H1 (cell line): ENCODE measurements at regions not wholly inside any gene's neighbourhood (a gene's known extent, or its start where the extent isn't known, plus 50 kb on each side); places are given as distances from the start of the nearest gene placed in this dataset.

Experiments used
- CTCF ChIA-PET: fragments of 300-600 bp; sonication (Branson Sonifier 250); formaldehyde crosslinking; loops from one replicate; lab custom pipeline; 2021; ENCODE audit not compliant: partially characterized antibody; lab: Charles Lee
- POLR2A ChIA-PET: fragments of 300-600 bp; sonication (Branson Sonifier 250); formaldehyde crosslinking; loops from one replicate; lab custom pipeline; 2021; ENCODE audit warnings: inconsistent platforms; ENCODE audit not compliant: partially characterized antibody; lab: Charles Lee
- DNase-seq, 2 experiments: peaks; one replicate each; pipeline versions ENCODE4 v3.0.0 to v3.0.0-alpha.2; 2010 to 2022; ENCODE audit warnings: low spot score in 2 of 2, low read depth in 1 of 2, mixed read lengths in 1 of 2
- FAIRE-seq: peaks from 2 replicates; lab custom pipeline; 2011; peaks lifted over from hg19 to GRCh38; lab: Jason Lieb, UNC
- H2AFZ ChIP-seq: 2 replicates; pipeline ENCODE4 v1.8.1; 2012; ENCODE audit warnings: low read length, inconsistent platforms
- H2AK5ac ChIP-seq: 2 replicates; pipeline ENCODE4 v1.6.1; 2013; ENCODE audit warnings: low read depth, low read length
- H2BK120ac ChIP-seq: replicated peaks from 2 replicates; pipeline ENCODE3; 2013; ENCODE audit warnings: low read depth, low read length, inconsistent platforms
- H2BK12ac ChIP-seq: 2 replicates; pipeline ENCODE4 v1.6.1; 2013; ENCODE audit warnings: low read depth, low read length
- H2BK15ac ChIP-seq: 2 replicates; pipeline ENCODE4 v1.6.1; 2013; ENCODE audit warnings: low read length
- H2BK20ac ChIP-seq: 2 replicates; pipeline ENCODE4 v1.6.1; 2013; ENCODE audit warnings: low read length
- H2BK5ac ChIP-seq: 2 replicates; pipeline ENCODE4 v1.6.1; 2013; ENCODE audit warnings: low read depth, low read length
- H3K14ac ChIP-seq: 2 replicates; pipeline ENCODE4 v1.6.1; 2013; ENCODE audit warnings: inconsistent platforms; ENCODE audit not compliant: insufficient read length
- H3K18ac ChIP-seq: 2 replicates; pipeline ENCODE4 v1.6.1; 2013; ENCODE audit warnings: low read length; ENCODE audit errors: extremely low read depth
- H3K23ac ChIP-seq: 2 replicates; pipeline ENCODE4 v1.6.1; 2013; ENCODE audit warnings: inconsistent platforms; ENCODE audit not compliant: insufficient read length
- H3K23me2 ChIP-seq: 2 replicates; pipeline ENCODE4 v1.6.1; 2013; ENCODE audit warnings: low read depth, low read length
- H3K27ac ChIP-seq: 2 replicates; pipeline ENCODE4 v1.6.1; 2011; ENCODE audit warnings: low read depth, low read length, inconsistent platforms
- H3K27me3 ChIP-seq, 4 experiments: replicated peaks in 1 of 4; 1 replicate in 1 of 4; 2 replicates in 3 of 4; pipeline versions ENCODE4 v1.6.1 to v1.8.1; 2011 to 2013; ENCODE audit warnings: low read length in 3 of 4, mild to moderate bottlenecking in 3 of 4, inconsistent platforms in 2 of 4, mixed read lengths in 2 of 4, moderate library complexity in 1 of 4; ENCODE audit not compliant: control insufficient read depth in 3 of 4, insufficient read depth in 3 of 4; ENCODE audit errors: extremely low read depth in 1 of 4
- H3K36me3 ChIP-seq, 4 experiments: 2 replicates each; pipeline versions ENCODE4 v1.6.1 to v1.8.1; 2011 to 2013; ENCODE audit warnings: mild to moderate bottlenecking in 4 of 4, low read length in 3 of 4, moderate library complexity in 2 of 4, control low read depth in 1 of 4, inconsistent platforms in 1 of 4; ENCODE audit not compliant: insufficient read depth in 4 of 4, control insufficient read depth in 2 of 4
- H3K4ac ChIP-seq: replicated peaks from 2 replicates; pipeline ENCODE3; 2013; ENCODE audit warnings: low read length, low read depth, mixed read lengths, inconsistent platforms; ENCODE audit not compliant: insufficient read length
- H3K4me1 ChIP-seq, 4 experiments: replicated peaks in 1 of 4; 1 replicate in 1 of 4; 2 replicates in 3 of 4; pipeline versions ENCODE4 v1.6.1 to v1.8.1; 2011 to 2013; ENCODE audit warnings: low read length in 3 of 4, inconsistent platforms in 2 of 4, mixed read lengths in 1 of 4; ENCODE audit not compliant: insufficient read depth in 4 of 4, control insufficient read depth in 3 of 4
- H3K4me2 ChIP-seq, 2 experiments: 2 replicates each; pipeline versions ENCODE4 v1.6.1 to v1.8.1; 2011 to 2013; ENCODE audit warnings: low read depth in 2 of 2, low read length in 2 of 2, control low read depth in 1 of 2, inconsistent platforms in 1 of 2, mild to moderate bottlenecking in 1 of 2; ENCODE audit not compliant: insufficient read depth in 1 of 2
- H3K4me3 ChIP-seq, 4 experiments: fragments of 200-600, 300-600 bp in 1 of 4; sonication (generic), shearing (Covaris generic), sonication (Bioruptor Twin) in 1 of 4; 2 replicates each; pipeline versions ENCODE4 v1.5.1 to v1.8.1; 2011 to 2016; ENCODE audit warnings: low read length in 4 of 4, low read depth in 3 of 4, control low read depth in 2 of 4, inconsistent platforms in 2 of 4, mild to moderate bottlenecking in 2 of 4, mixed read lengths in 1 of 4, moderate library complexity in 1 of 4; ENCODE audit not compliant: insufficient read depth in 2 of 4; ENCODE audit errors: extremely low read depth in 1 of 4
- H3K56ac ChIP-seq: replicated peaks from 2 replicates; pipeline ENCODE3; 2013; ENCODE audit warnings: low read depth, mild to moderate bottlenecking, mixed read lengths, low read length, inconsistent platforms; ENCODE audit not compliant: insufficient read length
- H3K79me1 ChIP-seq: 2 replicates; pipeline ENCODE4 v1.6.1; 2013; ENCODE audit warnings: low read depth, low read length, control low read depth
- H3K79me2 ChIP-seq, 2 experiments: 2 replicates each; pipeline versions ENCODE4 v1.6.1 to v1.8.1; 2012 to 2013; ENCODE audit warnings: low read length in 2 of 2, mild to moderate bottlenecking in 2 of 2, inconsistent platforms in 1 of 2; ENCODE audit not compliant: insufficient read depth in 2 of 2, control insufficient read depth in 1 of 2
- H3K9ac ChIP-seq, 4 experiments: replicated peaks in 1 of 4; 1 replicate in 1 of 4; 2 replicates in 3 of 4; pipeline versions ENCODE4 v1.6.1 to v1.8.1; 2011 to 2013; ENCODE audit warnings: low read depth in 3 of 4, low read length in 3 of 4, control low read depth in 2 of 4, mild to moderate bottlenecking in 2 of 4, moderate library complexity in 2 of 4, inconsistent platforms in 1 of 4; ENCODE audit errors: extremely low read depth in 1 of 4
- H3K9me3 ChIP-seq, 2 experiments: 2 replicates each; pipeline versions ENCODE4 v1.6.1 to v1.8.1; 2012 to 2013; ENCODE audit warnings: mild to moderate bottlenecking in 2 of 2, moderate library complexity in 2 of 2, control low read depth in 1 of 2, inconsistent platforms in 1 of 2, low read depth in 1 of 2, low read length in 1 of 2, mixed read lengths in 1 of 2; ENCODE audit not compliant: insufficient read depth in 2 of 2
- H4K20me1 ChIP-seq, 2 experiments: replicated peaks in 1 of 2; 2 replicates each; pipeline versions ENCODE3 to v1.8.1; 2011 to 2013; ENCODE audit warnings: inconsistent platforms in 2 of 2, low read length in 2 of 2, mild to moderate bottlenecking in 1 of 2; ENCODE audit not compliant: insufficient read depth in 2 of 2, control insufficient read depth in 1 of 2
- H4K5ac ChIP-seq: 2 replicates; pipeline ENCODE4 v1.6.1; 2013; ENCODE audit warnings: low read length, low read depth, mixed read lengths, inconsistent platforms; ENCODE audit not compliant: insufficient read length
- H4K8ac ChIP-seq: 2 replicates; pipeline ENCODE4 v1.8.0; 2013; ENCODE audit warnings: mild to moderate bottlenecking, moderate library complexity, low read length, inconsistent platforms; ENCODE audit not compliant: insufficient read depth; ENCODE audit errors: extremely low read depth
- H4K91ac ChIP-seq: replicated peaks from 2 replicates; pipeline ENCODE3; 2013; ENCODE audit warnings: low read length, mixed read lengths, inconsistent platforms; ENCODE audit not compliant: insufficient read length
- CBX8 ChIP-seq: fragments of 300-800, 300-1000 bp; sonication (generic); IDR thresholded peaks from 2 replicates; pipeline ENCODE4 v1.7.1; 2016; ENCODE audit warnings: low read depth, low read length, borderline replicate concordance
- EP300 ChIP-seq, 2 experiments: IDR thresholded peaks; 1 replicate in 1 of 2; 2 replicates in 1 of 2; pipeline ENCODE4 v1.6.1; 2011 to 2012; ENCODE audit warnings: low read depth in 2 of 2, low read length in 2 of 2, mild to moderate bottlenecking in 2 of 2, borderline replicate concordance in 1 of 2, inconsistent platforms in 1 of 2, moderate library complexity in 1 of 2
- GABPA ChIP-seq: IDR thresholded peaks from 2 replicates; pipeline ENCODE4 v1.6.1; 2011; ENCODE audit warnings: mild to moderate bottlenecking, low read length, moderate library complexity, borderline replicate concordance; ENCODE audit not compliant: insufficient read depth
- KDM1A ChIP-seq: fragments of 200-600, 300-600 bp; sonication (generic); IDR thresholded peaks from 2 replicates; pipeline ENCODE4 v1.7.1; 2016; ENCODE audit warnings: mild to moderate bottlenecking, low read length, borderline replicate concordance
- NANOG ChIP-seq: IDR thresholded peaks from 2 replicates; pipeline ENCODE4 v1.6.1; 2011; ENCODE audit warnings: low read length, low read depth, mild to moderate bottlenecking, inconsistent platforms; ENCODE audit not compliant: insufficient read depth, poor library complexity, severe bottlenecking
- POU5F1 ChIP-seq: IDR thresholded peaks from 2 replicates; pipeline ENCODE4 v1.6.1; 2011; ENCODE audit warnings: low read depth, mild to moderate bottlenecking, low read length, moderate library complexity
- RBBP5 ChIP-seq: IDR thresholded peaks from 2 replicates; pipeline ENCODE4 v1.7.1; 2012; ENCODE audit warnings: low read depth, mild to moderate bottlenecking, inconsistent platforms, low read length, moderate library complexity, borderline replicate concordance
- SAP30 ChIP-seq: fragments of 300-600 bp; sonication (generic); IDR thresholded peaks from 2 replicates; pipeline ENCODE4 v1.7.1; 2012; ENCODE audit warnings: low read length, moderate library complexity, mild to moderate bottlenecking, inconsistent platforms; ENCODE audit not compliant: insufficient read depth, insufficient replicate concordance
- TBP ChIP-seq: IDR thresholded peaks from 2 replicates; pipeline ENCODE4 v1.6.1; 2011; ENCODE audit warnings: low read depth, low read length, improper control_type of control experiment
- TCF12 ChIP-seq: IDR thresholded peaks from 2 replicates; pipeline ENCODE4 v1.6.1; 2011; ENCODE audit warnings: low read depth, mild to moderate bottlenecking, low read length
- WGBS, 2 experiments: shearing (Covaris generic) in 1 of 2; methylation state at CpG; one replicate each; pipeline versions ENCODE4 v1.1.6 to v1.1.7; 2013 to 2015; ENCODE audit warnings: low lambda C conversion rate in 2 of 2, mixed read lengths in 2 of 2, inconsistent platforms in 1 of 2, low coverage in 1 of 2, missing lambda C conversion rate in 1 of 2; ENCODE audit not compliant: insufficient replicate concordance in 2 of 2, insufficient coverage in 1 of 2, insufficient read length in 1 of 2; ENCODE audit errors: extremely low coverage in 1 of 2, missing lambda C conversion rate in 1 of 2; 5-methylcytosine and 5-hydroxymethylcytosine counted together
- TF ChIP-seq, protein P1 (sequence below): IDR thresholded peaks from 2 replicates; pipeline ENCODE4 v1.6.1; 2011; ENCODE audit warnings: low read depth, mild to moderate bottlenecking, low read length; ENCODE audit not compliant: insufficient read depth
- TF ChIP-seq, protein P2 (sequence below): IDR thresholded peaks from 2 replicates; pipeline ENCODE4 v1.6.1; 2011; ENCODE audit warnings: low read length, improper control_type of control experiment

DNA sequence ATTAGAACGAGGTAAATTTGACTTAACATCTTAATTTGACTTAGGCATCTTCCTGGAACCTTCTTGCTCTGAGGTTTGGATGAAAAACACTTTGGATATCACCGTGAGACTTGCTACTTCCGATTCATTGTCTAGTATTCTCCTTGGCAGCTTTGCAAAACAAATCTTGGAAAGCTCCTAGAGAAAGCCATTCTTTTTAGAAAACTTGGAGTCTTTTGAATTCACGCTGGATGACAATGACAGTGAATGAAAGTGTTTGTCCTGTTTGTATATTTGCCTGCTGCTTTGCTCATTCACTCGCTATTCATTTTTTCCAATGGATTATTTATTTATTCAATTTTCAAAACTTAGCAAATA is 222.1 kb upstream of the HMGA2 start:
- no peak overlapping the region for H3K56ac ChIP-seq
- TF ChIP-seq, protein P1, sequence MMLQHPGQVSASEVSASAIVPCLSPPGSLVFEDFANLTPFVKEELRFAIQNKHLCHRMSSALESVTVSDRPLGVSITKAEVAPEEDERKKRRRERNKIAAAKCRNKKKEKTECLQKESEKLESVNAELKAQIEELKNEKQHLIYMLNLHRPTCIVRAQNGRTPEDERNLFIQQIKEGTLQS = no peak
- TF ChIP-seq TCF12 (no peak), KDM1A (no peak), POU5F1 (no peak), SAP30 (no peak), NANOG (no peak), CBX8 (no peak), TBP (no peak), GABPA (no peak), RBBP5 (no peak), EP300 (IDR thresholded peaks at IDR 0.05; ENCODE audit: borderline replicate concordance in 1 of 2, low read depth in 2 of 2, low read length in 2 of 2) (no peak)
- TF ChIP-seq, protein P2, sequence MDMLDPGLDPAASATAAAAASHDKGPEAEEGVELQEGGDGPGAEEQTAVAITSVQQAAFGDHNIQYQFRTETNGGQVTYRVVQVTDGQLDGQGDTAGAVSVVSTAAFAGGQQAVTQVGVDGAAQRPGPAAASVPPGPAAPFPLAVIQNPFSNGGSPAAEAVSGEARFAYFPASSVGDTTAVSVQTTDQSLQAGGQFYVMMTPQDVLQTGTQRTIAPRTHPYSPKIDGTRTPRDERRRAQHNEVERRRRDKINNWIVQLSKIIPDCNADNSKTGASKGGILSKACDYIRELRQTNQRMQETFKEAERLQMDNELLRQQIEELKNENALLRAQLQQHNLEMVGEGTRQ = no peak

More for the DNA sequence above, 222.1 kb upstream of the HMGA2 start:
- Histone ChIP-seq H3K4me1 (peaks cover 0 to 9% (median 2%) of the 10 kb centered on the region in 4 experiments; a peak in 2 of 7 replicates), H3K9ac (no peak overlapping the region), H3K23ac (no peak overlapping the region), H4K20me1 (no peaks in the 10 kb centered on the region), H3K79me2 (no peaks in the 10 kb centered on the region), H3K9me3 (no peaks in the 10 kb centered on the region), H2AK5ac (no peak overlapping the region), H2BK20ac (no peak overlapping the region), H2BK120ac (no peak overlapping the region), H3K79me1 (no peaks in the 10 kb centered on the region), H4K8ac (no peak overlapping the region), H3K4ac (no peak overlapping the region), H3K4me3 (no peak overlapping the region), H2AFZ (no peak overlapping the region), H2BK12ac (no peak overlapping the region), H3K14ac (no peak overlapping the region), H3K4me2 (no peak overlapping the region; a peak in 1 of 4 replicates), H3K27me3 (no peaks in the 10 kb centered on the region), H3K18ac (no peak overlapping the region), H2BK15ac (no peak overlapping the region), H3K23me2 (no peaks in the 10 kb centered on the region; the same call in none of the 2 replicates), H2BK5ac (no peak overlapping the region), H3K36me3 (no peaks in the 10 kb centered on the region), H4K91ac (no peak overlapping the region), H4K5ac (no peak overlapping the region), H3K27ac (no peak overlapping the region)
- DNase-seq = no peak
- FAIRE-seq = no peak
- ChIA-PET CTCF (interaction anchor here (0.5 to 2.8 kb wide), 33 partner anchors 8 to 482 kb away, joined by 3 to 22 read pairs (median 4); no protein-coding TSS in a partner anchor), POLR2A (no interaction called here)
- WGBS, 2 experiments = 47% methylated on average over 5 of the region's 5 CpGs; no CpG with 5 or more reads in 1 of the 2 experiments
